Smooth muscle cell (in vitro differentiated cells): ENCODE measurements at regions not wholly inside any gene's neighbourhood (a gene's known extent, or its start where the extent isn't known, plus 50 kb on each side); places are given as distances from the start of the nearest gene placed in this dataset.

ENCODE experiments used
- DNase-seq: peaks from one replicate; lab custom pipeline; 2025; ENCODE audit not compliant: unreplicated experiment; lab: John Stamatoyannopoulos, UW
- H2AFZ ChIP-seq: fragments of 200-600 bp; sonication (generic); 2 replicates; pipeline ENCODE4 v1.6.0; 2016; ENCODE audit warnings: antibody characterized with exemption, low read depth, mild to moderate bottlenecking
- H3F3A ChIP-seq: fragments of 200-600 bp; sonication (generic); 2 replicates; pipeline ENCODE4 v1.6.0; 2017; ENCODE audit warnings: antibody characterized with exemption, low read depth
- H3K27ac ChIP-seq: fragments of 200-600 bp; sonication (generic); 2 replicates; pipeline ENCODE4 v1.5.1; 2016; ENCODE audit warnings: low read depth, mild to moderate bottlenecking
- H3K27me3 ChIP-seq: fragments of 200-600 bp; sonication (generic); 2 replicates; pipeline ENCODE4 v1.6.1; 2016; ENCODE audit warnings: low read depth, mild to moderate bottlenecking
- H3K36me3 ChIP-seq: fragments of 200-600 bp; sonication (generic); 2 replicates; pipeline ENCODE4 v1.5.1; 2016; ENCODE audit warnings: low read depth
- H3K4me1 ChIP-seq: fragments of 200-600 bp; sonication (generic); 2 replicates; pipeline ENCODE4 v1.5.1; 2016; ENCODE audit warnings: low read depth
- H3K4me2 ChIP-seq: fragments of 200-600 bp; sonication (generic); 2 replicates; pipeline ENCODE4 v1.6.0; 2016; ENCODE audit warnings: mild to moderate bottlenecking
- H3K4me3 ChIP-seq: fragments of 200-600 bp; sonication (generic); 2 replicates; pipeline ENCODE4 v1.5.1; 2016; ENCODE audit warnings: mild to moderate bottlenecking
- H3K79me2 ChIP-seq: fragments of 200-600 bp; sonication (generic); 2 replicates; pipeline ENCODE4 v1.6.0; 2016; ENCODE audit warnings: low read depth, mild to moderate bottlenecking
- H3K9ac ChIP-seq: fragments of 200-600 bp; sonication (generic); 2 replicates; pipeline ENCODE4 v1.6.0; 2016; ENCODE audit warnings: low read depth
- H3K9me3 ChIP-seq: fragments of 200-600 bp; sonication (generic); replicated peaks from 2 replicates; pipeline ENCODE4 v1.5.1; 2016; ENCODE audit warnings: low read depth
- H4K20me1 ChIP-seq: fragments of 200-600 bp; sonication (generic); 2 replicates; pipeline ENCODE4 v1.6.0; 2016; ENCODE audit warnings: low read depth
- WGBS: methylation state at CpG from one replicate; pipeline ENCODE4 v1.1.7; 2016; ENCODE audit warnings: low lambda C conversion rate; 5-methylcytosine and 5-hydroxymethylcytosine counted together
- TF ChIP-seq, protein P1 (sequence below): fragments of 200-600 bp; sonication (generic); IDR thresholded peaks from 2 replicates; pipeline ENCODE4 v1.5.1; 2017; ENCODE audit warnings: borderline replicate concordance, mild to moderate bottlenecking, antibody characterized with exemption; ENCODE audit not compliant: insufficient read depth, poor library complexity, severe bottlenecking

DNA sequence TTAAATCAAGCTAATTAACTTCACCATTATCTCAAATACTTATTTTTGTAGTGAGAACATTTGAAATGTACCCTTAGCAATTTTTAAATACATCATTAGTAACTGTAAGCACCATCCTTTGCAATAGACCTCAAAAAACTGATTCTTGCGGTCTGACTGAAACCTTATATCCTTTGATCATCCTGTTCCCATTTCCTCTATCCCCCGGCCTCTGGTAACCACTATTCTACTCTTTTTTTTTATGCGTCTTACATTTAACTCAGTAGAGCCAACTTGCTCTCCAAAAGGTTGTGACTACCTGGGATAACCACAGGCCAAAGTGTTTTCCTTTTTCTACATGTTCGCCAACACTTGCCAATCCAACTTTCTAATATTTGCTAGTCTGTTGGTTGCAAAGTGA, 106.1 kb downstream of the IRX1 start:
- Histone ChIP-seq H2AFZ (no peak overlapping the region), H3K4me2 (no peak overlapping the region), H3K4me1 (no peaks in the 10 kb centered on the region), H4K20me1 (no peaks in the 10 kb centered on the region), H3K79me2 (no peaks in the 10 kb centered on the region), H3K9me3 (no peaks in the 10 kb centered on the region), H3K9ac (no peak overlapping the region), H3F3A (no peaks in the 10 kb centered on the region), H3K27me3 (no peaks in the 10 kb centered on the region), H3K27ac (no peak overlapping the region), H3K36me3 (no peaks in the 10 kb centered on the region), H3K4me3 (no peak overlapping the region)
- DNase-seq = no peak
- TF ChIP-seq, protein P1, sequence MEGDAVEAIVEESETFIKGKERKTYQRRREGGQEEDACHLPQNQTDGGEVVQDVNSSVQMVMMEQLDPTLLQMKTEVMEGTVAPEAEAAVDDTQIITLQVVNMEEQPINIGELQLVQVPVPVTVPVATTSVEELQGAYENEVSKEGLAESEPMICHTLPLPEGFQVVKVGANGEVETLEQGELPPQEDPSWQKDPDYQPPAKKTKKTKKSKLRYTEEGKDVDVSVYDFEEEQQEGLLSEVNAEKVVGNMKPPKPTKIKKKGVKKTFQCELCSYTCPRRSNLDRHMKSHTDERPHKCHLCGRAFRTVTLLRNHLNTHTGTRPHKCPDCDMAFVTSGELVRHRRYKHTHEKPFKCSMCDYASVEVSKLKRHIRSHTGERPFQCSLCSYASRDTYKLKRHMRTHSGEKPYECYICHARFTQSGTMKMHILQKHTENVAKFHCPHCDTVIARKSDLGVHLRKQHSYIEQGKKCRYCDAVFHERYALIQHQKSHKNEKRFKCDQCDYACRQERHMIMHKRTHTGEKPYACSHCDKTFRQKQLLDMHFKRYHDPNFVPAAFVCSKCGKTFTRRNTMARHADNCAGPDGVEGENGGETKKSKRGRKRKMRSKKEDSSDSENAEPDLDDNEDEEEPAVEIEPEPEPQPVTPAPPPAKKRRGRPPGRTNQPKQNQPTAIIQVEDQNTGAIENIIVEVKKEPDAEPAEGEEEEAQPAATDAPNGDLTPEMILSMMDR = no peak
- WGBS = 85% methylated on average over 4 of the region's 4 CpGs

DNA sequence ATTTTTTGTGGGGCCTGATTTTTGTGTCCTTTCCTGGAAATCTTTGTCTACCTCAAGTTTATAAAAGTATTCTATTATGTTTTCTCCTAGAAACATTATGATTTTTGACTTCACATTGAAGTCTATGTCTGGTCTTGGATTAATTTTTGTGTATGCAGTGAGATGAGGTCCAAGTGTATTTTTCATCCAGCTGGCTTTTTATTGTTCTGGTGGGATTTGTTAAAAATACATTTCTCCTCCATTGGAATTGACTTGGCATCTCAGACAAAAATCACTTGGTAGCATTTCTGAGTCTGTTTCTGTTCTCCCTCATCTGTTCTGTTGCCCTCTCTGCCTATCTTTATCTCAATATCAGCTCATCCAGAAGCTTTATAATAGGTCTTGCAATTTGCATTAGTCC, 109.0 kb downstream of the IRX1 start:
- Histone ChIP-seq H3K9me3 (no peaks in the 10 kb centered on the region), H2AFZ (no peak overlapping the region), H3K9ac (no peak overlapping the region), H3K4me1 (peaks cover 10% of the 10 kb centered on the region), H3K4me3 (no peak overlapping the region), H3K36me3 (no peaks in the 10 kb centered on the region), H3K79me2 (no peaks in the 10 kb centered on the region), H4K20me1 (no peaks in the 10 kb centered on the region), H3K27me3 (no peaks in the 10 kb centered on the region), H3F3A (no peaks in the 10 kb centered on the region), H3K27ac (no peak overlapping the region), H3K4me2 (no peak overlapping the region)
- TF ChIP-seq, protein P1 = no peak
- no peak for DNase-seq

DNA sequence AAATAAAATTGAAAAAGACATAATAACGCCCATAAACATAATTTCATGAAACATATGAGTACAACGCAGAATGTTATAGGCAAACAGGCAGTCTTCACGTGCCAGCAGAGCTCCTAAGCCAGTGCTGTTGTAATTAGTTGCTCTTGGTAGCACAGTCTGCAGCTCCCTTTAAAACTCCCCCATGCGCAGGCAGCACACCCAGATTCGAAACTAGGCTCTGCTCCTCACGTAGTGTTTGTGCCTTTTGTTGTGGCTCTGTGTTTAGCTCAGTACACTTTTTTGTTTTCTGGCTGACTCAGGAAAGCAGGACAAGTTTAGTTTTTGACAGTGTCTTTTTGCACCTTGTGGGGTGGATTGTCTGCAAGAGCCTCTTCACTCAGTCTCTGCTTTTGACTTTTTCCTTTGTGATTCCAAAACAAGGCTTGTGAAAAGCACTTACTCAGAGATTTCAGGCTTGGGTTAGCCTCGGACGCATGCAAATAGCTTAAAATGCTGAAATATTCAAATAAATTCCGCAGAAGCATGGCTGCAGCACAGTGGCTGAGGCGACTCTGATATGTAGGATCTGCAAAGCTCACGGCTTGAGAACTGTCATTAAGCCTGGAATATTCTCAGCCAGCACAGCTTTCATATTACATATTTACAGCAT, 113.6 kb downstream of the IRX1 start:
- H3K27me3 ChIP-seq = no peaks in the 10 kb centered on the region
- no peak overlapping the region for H3K9ac ChIP-seq
- H4K20me1 ChIP-seq = no peaks in the 10 kb centered on the region
- H3K4me2 ChIP-seq = no peak overlapping the region
- H3K79me2 ChIP-seq = no peaks in the 10 kb centered on the region
- H3K4me1 ChIP-seq = peaks cover 10% of the 10 kb centered on the region
- TF ChIP-seq, protein P1 = no peak
- no peak overlapping the region for H3K4me3 ChIP-seq
- no peak overlapping the region for H3K27ac ChIP-seq
- H3K9me3 ChIP-seq = no peaks in the 10 kb centered on the region
- H3F3A ChIP-seq = no peaks in the 10 kb centered on the region
- no peak overlapping the region for H2AFZ ChIP-seq
- DNase-seq = no peak
- 44% methylated on average over 11 of the region's 11 CpGs for WGBS
- H3K36me3 ChIP-seq = no peaks in the 10 kb centered on the region

- H3K27me3 ChIP-seq = no peaks in the 10 kb centered on the region
- H4K20me1 ChIP-seq = no peaks in the 10 kb centered on the region
- H3K9ac ChIP-seq = no peak overlapping the region
- H3K36me3 ChIP-seq = no peaks in the 10 kb centered on the region
- no peak overlapping the region for H3K4me2 ChIP-seq
- no peaks in the 10 kb centered on the region for H3K9me3 ChIP-seq
- peaks cover 10% of the 10 kb centered on the region for H3K4me1 ChIP-seq
- no peak overlapping the region for H2AFZ ChIP-seq
- H3F3A ChIP-seq = no peaks in the 10 kb centered on the region
- TF ChIP-seq, protein P1 = no peak
- WGBS = 66% methylated on average over 10 of the region's 10 CpGs
- no peak for DNase-seq
- no peak overlapping the region for H3K27ac ChIP-seq
- H3K4me3 ChIP-seq = no peak overlapping the region
- no peaks in the 10 kb centered on the region for H3K79me2 ChIP-seq
Observed at GRCh38 chr5:3709717-3710348, 114.2 kb downstream of the IRX1 start.
